Uterus (tissue), 2 donors: ENCODE measurements at regions not wholly inside any gene's neighbourhood (a gene's known extent, or its start where the extent isn't known, plus 50 kb on each side); places are given as distances from the start of the nearest gene placed in this dataset.
"Not testable (repeated sequence)": the region's sequence is repeated elsewhere in the genome, so short reads cannot be mapped to it uniquely, and the experiment has no call there.

ENCODE experiments used
- POLR2A ChIP-seq, 2 donors: fragments of 450-650 bp; IDR thresholded peaks; one replicate each; pipeline ENCODE4 v1.6.1; 2016; ENCODE audit warnings: antibody characterized with exemption in 2 of 2, mild to moderate bottlenecking in 1 of 2, moderate library complexity in 1 of 2
- TF ChIP-seq, protein P1 (sequence below), 4 experiments: fragments of 200-600 bp in 2 of 4; fragments of 450-650 bp in 2 of 4; sonication (generic) in 2 of 4; IDR thresholded peaks; one replicate each; pipeline ENCODE4 v1.5.1; 2016 to 2019; ENCODE audit warnings: antibody characterized with exemption in 4 of 4, mild to moderate bottlenecking in 2 of 4, moderate library complexity in 1 of 4

DNA sequence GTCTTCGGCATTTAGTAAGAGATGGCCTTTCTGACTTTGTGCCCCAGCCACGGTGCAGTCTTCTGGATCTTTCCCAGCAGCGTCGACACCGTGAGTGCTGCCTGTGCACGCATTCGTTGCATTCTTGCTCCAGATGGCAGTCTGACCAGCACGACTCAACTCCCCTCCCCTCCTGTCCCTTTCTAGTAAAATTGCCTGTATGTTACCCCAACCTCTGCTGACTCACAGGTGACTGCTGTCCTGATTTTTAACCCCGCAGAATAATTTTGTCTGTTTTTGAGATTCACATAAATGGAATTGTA is 262.8 kb upstream of the PLGLB1 start:
- TF ChIP-seq, protein P1, sequence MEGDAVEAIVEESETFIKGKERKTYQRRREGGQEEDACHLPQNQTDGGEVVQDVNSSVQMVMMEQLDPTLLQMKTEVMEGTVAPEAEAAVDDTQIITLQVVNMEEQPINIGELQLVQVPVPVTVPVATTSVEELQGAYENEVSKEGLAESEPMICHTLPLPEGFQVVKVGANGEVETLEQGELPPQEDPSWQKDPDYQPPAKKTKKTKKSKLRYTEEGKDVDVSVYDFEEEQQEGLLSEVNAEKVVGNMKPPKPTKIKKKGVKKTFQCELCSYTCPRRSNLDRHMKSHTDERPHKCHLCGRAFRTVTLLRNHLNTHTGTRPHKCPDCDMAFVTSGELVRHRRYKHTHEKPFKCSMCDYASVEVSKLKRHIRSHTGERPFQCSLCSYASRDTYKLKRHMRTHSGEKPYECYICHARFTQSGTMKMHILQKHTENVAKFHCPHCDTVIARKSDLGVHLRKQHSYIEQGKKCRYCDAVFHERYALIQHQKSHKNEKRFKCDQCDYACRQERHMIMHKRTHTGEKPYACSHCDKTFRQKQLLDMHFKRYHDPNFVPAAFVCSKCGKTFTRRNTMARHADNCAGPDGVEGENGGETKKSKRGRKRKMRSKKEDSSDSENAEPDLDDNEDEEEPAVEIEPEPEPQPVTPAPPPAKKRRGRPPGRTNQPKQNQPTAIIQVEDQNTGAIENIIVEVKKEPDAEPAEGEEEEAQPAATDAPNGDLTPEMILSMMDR (IDR thresholded peaks at IDR 0.05): not testable (repeated sequence)
- not testable (repeated sequence) for TF ChIP-seq POLR2A (IDR thresholded peaks at IDR 0.05)
